Fibroblast of skin of left biceps (primary cell): ENCODE measurements at regions not wholly inside any gene's neighbourhood (a gene's known extent, or its start where the extent isn't known, plus 50 kb on each side); places are given as distances from the start of the nearest gene placed in this dataset.

Experiments
- DNase-seq, 2 experiments: peaks; one replicate each; pipeline ENCODE4 v3.0.0-alpha.2; 2013; ENCODE audit warnings: low read depth in 2 of 2

- no peak for DNase-seq
Measured at GRCh38 chr16:82358606-82359221, 188.7 kb upstream of the MPHOSPH6 start.

GRCh38 chr16:82358161-82358560 is 188.1 kb upstream of the MPHOSPH6 start:
- DNase-seq = no peak

GRCh38 chr16:82357237-82357636 is 187.2 kb upstream of the MPHOSPH6 start:
- no peak for DNase-seq

- DNase-seq = no peak
Measured at GRCh38 chr16:82350560-82350959, 180.5 kb upstream of the MPHOSPH6 start.

GRCh38 chr16:82345318-82345717 is 175.3 kb upstream of the MPHOSPH6 start:
- no peak for DNase-seq

GRCh38 chr16:82344157-82344556 is 174.1 kb upstream of the MPHOSPH6 start:
- DNase-seq = no peak

GRCh38 chr16:82341146-82341669 is 171.2 kb upstream of the MPHOSPH6 start:
- DNase-seq = no peak

GRCh38 chr16:82340531-82340930 is 170.5 kb upstream of the MPHOSPH6 start:
- DNase-seq = no peak

GRCh38 chr16:82337355-82337754 is 167.3 kb upstream of the MPHOSPH6 start:
- no peak for DNase-seq

- no peak for DNase-seq
Measured at GRCh38 chr16:82331974-82332750, 162.1 kb upstream of the MPHOSPH6 start.

GRCh38 chr16:82331397-82331796 is 161.4 kb upstream of the MPHOSPH6 start:
- DNase-seq = no peak

- DNase-seq = no peak
Measured at GRCh38 chr16:82329504-82330192, 159.6 kb upstream of the MPHOSPH6 start.

- no peak for DNase-seq
Measured at GRCh38 chr16:82328881-82329469, 159.0 kb upstream of the MPHOSPH6 start.

GRCh38 chr16:82323171-82323570 is 153.1 kb upstream of the MPHOSPH6 start:
- DNase-seq = no peak

GRCh38 chr16:82322177-82322576 is 152.2 kb upstream of the MPHOSPH6 start:
- DNase-seq = no peak

GRCh38 chr16:82319038-82319437 is 149.0 kb upstream of the MPHOSPH6 start:
- DNase-seq = no peak

GRCh38 chr16:82317411-82318167 is 147.6 kb upstream of the MPHOSPH6 start:
- DNase-seq = no peak

GRCh38 chr16:82313754-82314153 is 143.7 kb upstream of the MPHOSPH6 start:
- DNase-seq = no peak

GRCh38 chr16:82311528-82311927 is 141.5 kb upstream of the MPHOSPH6 start:
- DNase-seq = no peak

GRCh38 chr16:82302042-82302727 is 132.2 kb upstream of the MPHOSPH6 start:
- DNase-seq = no peak
